ENCODE measurements at regions not wholly inside any gene's neighbourhood (a gene's known extent, or its start where the extent isn't known, plus 50 kb on each side); places are given as distances from the start of the nearest gene placed in this dataset.

DNA sequence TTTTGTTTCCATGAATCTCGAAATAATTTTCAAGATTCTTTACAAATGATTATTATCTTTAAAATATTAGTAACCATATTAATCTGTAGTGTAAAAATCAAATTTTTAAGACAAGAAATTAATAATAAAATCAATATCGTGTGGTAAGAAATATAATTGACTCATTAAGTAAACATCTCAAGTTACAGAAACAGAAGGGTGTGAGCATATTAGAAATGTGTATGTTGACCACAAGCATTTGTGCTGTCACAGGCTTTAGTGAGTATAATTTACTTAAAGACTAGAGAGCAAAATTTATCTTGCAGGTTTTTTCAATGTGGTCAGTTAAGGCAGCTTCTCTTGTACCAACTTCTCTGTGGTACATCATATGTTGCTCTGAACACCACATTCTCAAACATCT lies 566.5 kb upstream of the IRAK1BP1 start:
- intact Hi-C loops (cut with micrococcal nuclease; ENCODE audit: unreplicated experiment), result no loop called here
- no TSS peak for BruUV-seq (replicated peaks)
- Histone ChIP-seq H3K36me3 (ENCODE audit: insufficient read depth, low read length, poor library complexity, severe bottlenecking) (no peaks in the 10 kb centered on the region), H3K4me1 (ENCODE audit: insufficient read depth, low read length, poor library complexity, severe bottlenecking) (no peaks in the 10 kb centered on the region), H3K27me3 (replicated peaks; ENCODE audit: insufficient read depth, low read depth, low read length, poor library complexity) (no peaks in the 10 kb centered on the region), H3K4me3 (ENCODE audit: low read depth, low read length, poor library complexity, severe bottlenecking) (no peak overlapping the region), H3K9me3 (ENCODE audit: low read depth, low read length, poor library complexity, severe bottlenecking) (no peaks in the 10 kb centered on the region), H3K27ac (ENCODE audit: low read depth, low read length, poor library complexity, severe bottlenecking) (no peak overlapping the region)
- ChIA-PET POLR2A (ENCODE audit: low non-redundant PET) (no interaction called here), CTCF (no interaction called here)
- no peak for DNase-seq (ENCODE audit: low spot score)
- TF ChIP-seq, protein P1, sequence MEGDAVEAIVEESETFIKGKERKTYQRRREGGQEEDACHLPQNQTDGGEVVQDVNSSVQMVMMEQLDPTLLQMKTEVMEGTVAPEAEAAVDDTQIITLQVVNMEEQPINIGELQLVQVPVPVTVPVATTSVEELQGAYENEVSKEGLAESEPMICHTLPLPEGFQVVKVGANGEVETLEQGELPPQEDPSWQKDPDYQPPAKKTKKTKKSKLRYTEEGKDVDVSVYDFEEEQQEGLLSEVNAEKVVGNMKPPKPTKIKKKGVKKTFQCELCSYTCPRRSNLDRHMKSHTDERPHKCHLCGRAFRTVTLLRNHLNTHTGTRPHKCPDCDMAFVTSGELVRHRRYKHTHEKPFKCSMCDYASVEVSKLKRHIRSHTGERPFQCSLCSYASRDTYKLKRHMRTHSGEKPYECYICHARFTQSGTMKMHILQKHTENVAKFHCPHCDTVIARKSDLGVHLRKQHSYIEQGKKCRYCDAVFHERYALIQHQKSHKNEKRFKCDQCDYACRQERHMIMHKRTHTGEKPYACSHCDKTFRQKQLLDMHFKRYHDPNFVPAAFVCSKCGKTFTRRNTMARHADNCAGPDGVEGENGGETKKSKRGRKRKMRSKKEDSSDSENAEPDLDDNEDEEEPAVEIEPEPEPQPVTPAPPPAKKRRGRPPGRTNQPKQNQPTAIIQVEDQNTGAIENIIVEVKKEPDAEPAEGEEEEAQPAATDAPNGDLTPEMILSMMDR (conservative IDR thresholded peaks at IDR 0.05; ENCODE audit: low read depth, low read length), result no peak
- TF ChIP-seq EZH2 (IDR thresholded peaks at IDR 0.05; ENCODE audit: borderline replicate concordance, low read depth, low read length, poor library complexity, severe bottlenecking), result no peak

DNA sequence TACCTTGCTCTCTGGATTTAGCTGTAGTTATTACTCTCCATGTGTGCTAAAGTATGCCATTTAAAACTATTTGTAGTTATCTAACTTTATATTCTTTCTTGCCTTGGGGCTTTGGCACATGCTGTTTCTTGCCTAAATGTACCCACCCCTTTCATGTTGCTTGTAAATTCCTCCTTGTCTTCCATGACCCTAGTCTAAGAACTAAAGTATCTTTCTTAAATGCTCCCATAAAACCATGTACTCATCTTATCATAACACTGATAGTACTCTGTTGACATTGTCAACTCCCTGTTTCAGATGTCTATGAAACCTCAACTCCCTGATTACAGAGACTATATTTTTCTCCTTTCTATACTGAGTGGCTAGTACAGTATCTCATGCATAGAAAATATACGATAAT lies 564.9 kb upstream of the IRAK1BP1 start:
- TF ChIP-seq EZH2 (IDR thresholded peaks at IDR 0.05; ENCODE audit: borderline replicate concordance, low read depth, low read length, poor library complexity, severe bottlenecking), result no peak
- TF ChIP-seq, protein P1 (conservative IDR thresholded peaks at IDR 0.05; ENCODE audit: low read depth, low read length), result no peak
- no peaks in the 10 kb centered on the region for H3K27me3 ChIP-seq (replicated peaks; ENCODE audit: insufficient read depth, low read depth, low read length, poor library complexity)

DNA sequence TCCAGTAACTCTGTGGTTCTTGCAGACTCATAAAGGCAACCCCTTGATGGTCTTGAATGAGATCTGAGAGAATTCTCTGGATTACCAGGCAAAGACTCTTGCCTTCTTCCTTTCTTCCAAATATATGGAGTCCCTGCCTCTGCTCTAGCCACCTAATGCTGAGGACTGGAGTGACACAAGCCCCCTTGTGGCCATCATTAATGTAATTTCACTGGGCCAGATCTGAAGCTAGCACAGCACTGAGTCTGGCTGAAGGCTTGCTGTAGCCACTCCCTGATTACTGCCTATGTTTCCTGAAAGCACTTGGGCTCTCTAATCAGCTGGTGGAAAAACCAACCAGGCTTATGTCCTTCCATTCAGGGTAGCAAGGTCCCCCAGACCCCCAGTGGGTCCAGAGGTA lies 559.3 kb upstream of the IRAK1BP1 start:
- Histone ChIP-seq H3K36me3 (ENCODE audit: insufficient read depth, low read length, poor library complexity, severe bottlenecking) (no peaks in the 10 kb centered on the region), H3K9me3 (ENCODE audit: low read depth, low read length, poor library complexity, severe bottlenecking) (no peaks in the 10 kb centered on the region), H3K27ac (ENCODE audit: low read depth, low read length, poor library complexity, severe bottlenecking) (no peak overlapping the region), H3K4me3 (ENCODE audit: low read depth, low read length, poor library complexity, severe bottlenecking) (no peak overlapping the region), H3K27me3 (replicated peaks; ENCODE audit: insufficient read depth, low read depth, low read length, poor library complexity) (no peaks in the 10 kb centered on the region), H3K4me1 (ENCODE audit: insufficient read depth, low read length, poor library complexity, severe bottlenecking) (no peaks in the 10 kb centered on the region)
- intact Hi-C loops (cut with micrococcal nuclease; ENCODE audit: unreplicated experiment), result no loop called here
- no peak for TF ChIP-seq EZH2 (IDR thresholded peaks at IDR 0.05; ENCODE audit: borderline replicate concordance, low read depth, low read length, poor library complexity, severe bottlenecking)
- CTCF ChIA-PET, result no interaction called here
- POLR2A ChIA-PET (ENCODE audit: low non-redundant PET), result no interaction called here
- no TSS peak for BruUV-seq (replicated peaks)
- DNase-seq (ENCODE audit: low spot score), result no peak

More for the DNA sequence above, 564.9 kb upstream of the IRAK1BP1 start:
- intact Hi-C loops (cut with micrococcal nuclease; ENCODE audit: unreplicated experiment), result no loop called here
- Histone ChIP-seq H3K36me3 (ENCODE audit: insufficient read depth, low read length, poor library complexity, severe bottlenecking) (no peaks in the 10 kb centered on the region), H3K4me3 (ENCODE audit: low read depth, low read length, poor library complexity, severe bottlenecking) (no peak overlapping the region), H3K4me1 (ENCODE audit: insufficient read depth, low read length, poor library complexity, severe bottlenecking) (no peaks in the 10 kb centered on the region), H3K9me3 (ENCODE audit: low read depth, low read length, poor library complexity, severe bottlenecking) (no peaks in the 10 kb centered on the region), H3K27ac (ENCODE audit: low read depth, low read length, poor library complexity, severe bottlenecking) (no peak overlapping the region)
- ChIA-PET CTCF (no interaction called here), POLR2A (ENCODE audit: low non-redundant PET) (no interaction called here)
- no TSS peak for BruUV-seq (replicated peaks)
- DNase-seq (ENCODE audit: low spot score), result no peak

DNA sequence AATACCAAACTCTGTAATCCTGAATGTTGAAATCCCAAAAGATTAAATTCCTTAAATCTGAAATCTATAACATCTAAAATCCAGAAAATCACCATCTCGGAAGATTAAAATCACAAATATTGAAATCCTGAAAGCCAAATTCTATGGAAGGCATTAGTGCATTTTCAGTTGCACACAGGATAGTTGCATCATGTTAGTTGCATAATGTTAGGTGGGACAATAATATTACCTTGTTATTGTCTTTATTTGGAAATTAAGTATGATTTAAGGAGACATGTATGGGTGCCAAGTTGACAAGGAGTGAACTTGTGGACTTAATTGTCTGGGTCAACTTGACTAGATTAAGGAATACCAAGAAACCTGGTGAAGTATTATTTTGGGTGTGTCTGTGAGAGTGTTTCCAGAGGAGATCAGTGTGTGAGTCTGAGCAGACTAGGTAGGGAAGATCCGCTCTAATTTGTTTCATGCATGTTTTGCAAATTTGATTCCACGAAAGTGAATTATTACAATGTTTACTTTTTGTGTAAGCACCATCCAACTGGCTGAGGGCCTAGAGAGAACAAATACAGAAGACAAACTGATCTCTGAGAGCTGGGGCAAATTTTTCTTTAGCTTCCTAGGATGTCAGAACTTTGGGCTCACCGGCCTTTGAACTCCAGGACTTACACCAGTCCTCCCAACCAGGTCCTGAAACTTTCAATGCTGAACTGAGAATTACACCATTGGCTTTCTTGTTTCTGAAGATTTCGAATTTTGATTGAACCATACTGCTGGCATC lies 545.1 kb upstream of the IRAK1BP1 start:
- ChIA-PET CTCF (no interaction called here), POLR2A (ENCODE audit: low non-redundant PET) (no interaction called here)
- no peaks in the 10 kb centered on the region for H3K4me1 ChIP-seq (ENCODE audit: insufficient read depth, low read length, poor library complexity, severe bottlenecking)
- H3K9me3 ChIP-seq (ENCODE audit: low read depth, low read length, poor library complexity, severe bottlenecking), result no peaks in the 10 kb centered on the region
- no peaks in the 10 kb centered on the region for H3K27me3 ChIP-seq (replicated peaks; ENCODE audit: insufficient read depth, low read depth, low read length, poor library complexity)
- no peaks in the 10 kb centered on the region for H3K36me3 ChIP-seq (ENCODE audit: insufficient read depth, low read length, poor library complexity, severe bottlenecking)
- no peak overlapping the region for H3K4me3 ChIP-seq (ENCODE audit: low read depth, low read length, poor library complexity, severe bottlenecking)
- no peak overlapping the region for H3K27ac ChIP-seq (ENCODE audit: low read depth, low read length, poor library complexity, severe bottlenecking)
- DNase-seq (ENCODE audit: low spot score), result no peak
- BruUV-seq (replicated peaks), result no TSS peak
- intact Hi-C loops (cut with micrococcal nuclease; ENCODE audit: unreplicated experiment), result no loop called here
- TF ChIP-seq EZH2 (IDR thresholded peaks at IDR 0.05; ENCODE audit: borderline replicate concordance, low read depth, low read length, poor library complexity, severe bottlenecking), result no peak
- TF ChIP-seq, protein P1 (conservative IDR thresholded peaks at IDR 0.05; ENCODE audit: low read depth, low read length), result no peak
